HFF-Myc (cell line): ENCODE measurements at regions not wholly inside any gene's neighbourhood (a gene's known extent, or its start where the extent isn't known, plus 50 kb on each side); places are given as distances from the start of the nearest gene placed in this dataset.

Source experiments
- DNase-seq: peaks from one replicate; pipeline ENCODE4 v3.0.0-alpha.2; 2011; ENCODE audit warnings: low read depth; ENCODE audit errors: extremely low read depth
- H3K4me3 ChIP-seq: replicated peaks from 2 replicates; pipeline ENCODE4 v1.5.1; 2011; ENCODE audit warnings: low read depth, mild to moderate bottlenecking, control low read depth, low read length
- CTCF ChIP-seq: IDR thresholded peaks from 2 replicates; pipeline ENCODE4 v1.5.1; 2012; ENCODE audit warnings: mild to moderate bottlenecking, low read depth, low read length, control low read depth; ENCODE audit errors: missing control alignments

DNA sequence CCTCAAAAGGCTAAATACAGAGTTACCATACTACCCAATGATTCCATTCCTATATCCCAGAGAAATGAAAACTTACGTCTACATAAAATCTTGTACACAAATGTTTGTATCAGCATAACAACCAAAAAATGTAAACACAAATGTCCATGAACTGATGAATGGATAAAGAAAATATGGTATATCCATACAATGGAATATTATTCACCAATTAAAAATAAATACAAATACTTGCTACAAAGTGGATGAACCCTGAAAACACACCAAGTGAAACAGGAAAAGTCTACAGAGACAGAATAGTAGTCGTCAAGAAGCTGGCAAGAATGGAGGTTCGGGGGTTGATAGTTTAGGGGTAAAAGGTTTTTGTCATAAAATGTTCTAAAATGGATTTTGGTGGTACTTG, 54.0 kb upstream of the ANKRD28 start:
- no peak overlapping the region for H3K4me3 ChIP-seq
- DNase-seq = no peak
- no peak for TF ChIP-seq CTCF

- no peak for TF ChIP-seq CTCF
- no peak for DNase-seq
These were observed 61.0 kb upstream of the ANKRD28 start for GRCh38 chr3:15858547-15859506.

GRCh38 chr3:15859507-15860013, 61.8 kb upstream of the ANKRD28 start:
- peak; percentile 32 for DNase-seq
- no peak for TF ChIP-seq CTCF
- H3K4me3 ChIP-seq = peak overlapping the region; percentile 80

More at GRCh38 chr3:15858547-15859506, 61.0 kb upstream of the ANKRD28 start:
- H3K4me3 ChIP-seq = peak overlapping the region; percentile 80

- TF ChIP-seq CTCF = no peak
- DNase-seq = peak; percentile 39
These were observed 62.5 kb upstream of the ANKRD28 start for GRCh38 chr3:15860014-15860934.

GRCh38 chr3:15861163-15861562, 63.4 kb upstream of the ANKRD28 start:
- H3K4me3 ChIP-seq = peak overlapping the region; percentile 80
- no peak for TF ChIP-seq CTCF

More at GRCh38 chr3:15860014-15860934, 62.5 kb upstream of the ANKRD28 start:
- peak overlapping the region; percentile 80 for H3K4me3 ChIP-seq

GRCh38 chr3:15872807-15873206, 75.0 kb upstream of the ANKRD28 start:
- no peak for TF ChIP-seq CTCF
- DNase-seq = no peak
- no peak overlapping the region for H3K4me3 ChIP-seq

More at GRCh38 chr3:15861163-15861562, 63.4 kb upstream of the ANKRD28 start:
- DNase-seq = no peak
